Neural cell (in vitro differentiated cells): ENCODE measurements at regions not wholly inside any gene's neighbourhood (a gene's known extent, or its start where the extent isn't known, plus 50 kb on each side); places are given as distances from the start of the nearest gene placed in this dataset.
"Not testable (repeated sequence)": the region's sequence is repeated elsewhere in the genome, so short reads cannot be mapped to it uniquely, and the experiment has no call there.

Source experiments
- EP300 ChIP-seq: fragments of 450-650 bp; conservative IDR thresholded peaks from 2 replicates; pipeline ENCODE4 v1.6.1; 2014; ENCODE audit warnings: antibody characterized with exemption, mild to moderate bottlenecking, moderate library complexity; ENCODE audit not compliant: poor library complexity, severe bottlenecking
- EZH2 ChIP-seq: fragments of 200-600, 300-800 bp; shearing (Covaris generic), sonication (generic); IDR thresholded peaks from 2 replicates; pipeline ENCODE4 v1.6.1; 2014; ENCODE audit warnings: antibody characterized with exemption, low read length, borderline replicate concordance, mild to moderate bottlenecking; ENCODE audit not compliant: insufficient read depth, poor library complexity, severe bottlenecking
- MXI1 ChIP-seq: fragments of 450-650 bp; conservative IDR thresholded peaks from 2 replicates; pipeline ENCODE4 v1.6.1; 2014; ENCODE audit warnings: antibody characterized with exemption, mild to moderate bottlenecking; ENCODE audit not compliant: poor library complexity, severe bottlenecking
- POLR2AphosphoS5 ChIP-seq: IDR thresholded peaks from 2 replicates; pipeline ENCODE4 v1.6.1; 2012
- RAD21 ChIP-seq: fragments of 450-650 bp; conservative IDR thresholded peaks from 2 replicates; pipeline ENCODE4 v1.6.1; 2014; ENCODE audit warnings: antibody characterized with exemption, mild to moderate bottlenecking, moderate library complexity
- SMC3 ChIP-seq: fragments of 450-650 bp; conservative IDR thresholded peaks from 2 replicates; pipeline ENCODE4 v1.6.1; 2014; ENCODE audit warnings: antibody characterized with exemption, mild to moderate bottlenecking, moderate library complexity; ENCODE audit not compliant: poor library complexity
- TAF1 ChIP-seq: IDR thresholded peaks from 2 replicates; pipeline ENCODE4 v1.6.1; 2012; ENCODE audit warnings: low read depth
- TF ChIP-seq, protein P1 (sequence below): fragments of 450-650 bp; IDR thresholded peaks from 2 replicates; pipeline ENCODE4 v1.5.1; 2014; ENCODE audit warnings: antibody characterized with exemption, mild to moderate bottlenecking, moderate library complexity; ENCODE audit not compliant: poor library complexity, severe bottlenecking
- TF ChIP-seq, protein P2 (sequence below): IDR thresholded peaks from 2 replicates; pipeline ENCODE4 v1.6.1; 2012; ENCODE audit warnings: borderline replicate concordance

DNA sequence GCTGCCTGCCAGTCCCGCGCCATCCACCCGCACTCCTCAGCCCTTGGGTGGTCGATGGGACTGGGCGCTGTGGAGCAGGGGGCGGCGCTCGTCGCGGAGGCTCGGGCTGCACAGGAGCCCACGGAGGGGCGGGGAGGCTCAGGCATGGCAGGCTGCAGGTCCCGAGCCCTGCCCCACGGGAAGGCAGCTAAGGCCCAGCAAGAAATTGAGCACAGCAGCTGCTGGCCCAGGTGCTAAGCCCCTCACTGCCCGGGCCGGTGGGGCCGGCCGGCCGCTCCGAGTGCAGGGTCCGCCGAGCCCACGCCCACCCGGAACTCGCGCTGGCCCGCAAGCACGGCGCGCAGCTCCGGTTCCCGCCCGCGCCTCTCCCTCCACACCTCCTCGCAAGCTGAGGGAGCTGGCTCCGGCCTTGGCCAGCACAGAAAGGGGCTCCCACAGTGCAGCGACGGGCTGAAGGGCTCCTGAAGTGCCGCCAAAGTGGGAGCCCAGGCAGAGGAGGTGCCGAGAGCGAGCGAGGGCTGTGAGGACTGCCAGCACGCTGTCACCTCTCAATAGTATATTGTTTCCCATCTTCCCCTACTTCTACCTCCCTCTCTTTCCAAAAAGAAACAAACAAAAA lies 219.6 kb downstream of the BAMBI start:
- TF ChIP-seq, protein P1, sequence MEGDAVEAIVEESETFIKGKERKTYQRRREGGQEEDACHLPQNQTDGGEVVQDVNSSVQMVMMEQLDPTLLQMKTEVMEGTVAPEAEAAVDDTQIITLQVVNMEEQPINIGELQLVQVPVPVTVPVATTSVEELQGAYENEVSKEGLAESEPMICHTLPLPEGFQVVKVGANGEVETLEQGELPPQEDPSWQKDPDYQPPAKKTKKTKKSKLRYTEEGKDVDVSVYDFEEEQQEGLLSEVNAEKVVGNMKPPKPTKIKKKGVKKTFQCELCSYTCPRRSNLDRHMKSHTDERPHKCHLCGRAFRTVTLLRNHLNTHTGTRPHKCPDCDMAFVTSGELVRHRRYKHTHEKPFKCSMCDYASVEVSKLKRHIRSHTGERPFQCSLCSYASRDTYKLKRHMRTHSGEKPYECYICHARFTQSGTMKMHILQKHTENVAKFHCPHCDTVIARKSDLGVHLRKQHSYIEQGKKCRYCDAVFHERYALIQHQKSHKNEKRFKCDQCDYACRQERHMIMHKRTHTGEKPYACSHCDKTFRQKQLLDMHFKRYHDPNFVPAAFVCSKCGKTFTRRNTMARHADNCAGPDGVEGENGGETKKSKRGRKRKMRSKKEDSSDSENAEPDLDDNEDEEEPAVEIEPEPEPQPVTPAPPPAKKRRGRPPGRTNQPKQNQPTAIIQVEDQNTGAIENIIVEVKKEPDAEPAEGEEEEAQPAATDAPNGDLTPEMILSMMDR = not testable (repeated sequence)
- TF ChIP-seq EP300, EZH2, TAF1, POLR2AphosphoS5, SMC3, RAD21, MXI1: not testable (repeated sequence)
- TF ChIP-seq, protein P2, sequence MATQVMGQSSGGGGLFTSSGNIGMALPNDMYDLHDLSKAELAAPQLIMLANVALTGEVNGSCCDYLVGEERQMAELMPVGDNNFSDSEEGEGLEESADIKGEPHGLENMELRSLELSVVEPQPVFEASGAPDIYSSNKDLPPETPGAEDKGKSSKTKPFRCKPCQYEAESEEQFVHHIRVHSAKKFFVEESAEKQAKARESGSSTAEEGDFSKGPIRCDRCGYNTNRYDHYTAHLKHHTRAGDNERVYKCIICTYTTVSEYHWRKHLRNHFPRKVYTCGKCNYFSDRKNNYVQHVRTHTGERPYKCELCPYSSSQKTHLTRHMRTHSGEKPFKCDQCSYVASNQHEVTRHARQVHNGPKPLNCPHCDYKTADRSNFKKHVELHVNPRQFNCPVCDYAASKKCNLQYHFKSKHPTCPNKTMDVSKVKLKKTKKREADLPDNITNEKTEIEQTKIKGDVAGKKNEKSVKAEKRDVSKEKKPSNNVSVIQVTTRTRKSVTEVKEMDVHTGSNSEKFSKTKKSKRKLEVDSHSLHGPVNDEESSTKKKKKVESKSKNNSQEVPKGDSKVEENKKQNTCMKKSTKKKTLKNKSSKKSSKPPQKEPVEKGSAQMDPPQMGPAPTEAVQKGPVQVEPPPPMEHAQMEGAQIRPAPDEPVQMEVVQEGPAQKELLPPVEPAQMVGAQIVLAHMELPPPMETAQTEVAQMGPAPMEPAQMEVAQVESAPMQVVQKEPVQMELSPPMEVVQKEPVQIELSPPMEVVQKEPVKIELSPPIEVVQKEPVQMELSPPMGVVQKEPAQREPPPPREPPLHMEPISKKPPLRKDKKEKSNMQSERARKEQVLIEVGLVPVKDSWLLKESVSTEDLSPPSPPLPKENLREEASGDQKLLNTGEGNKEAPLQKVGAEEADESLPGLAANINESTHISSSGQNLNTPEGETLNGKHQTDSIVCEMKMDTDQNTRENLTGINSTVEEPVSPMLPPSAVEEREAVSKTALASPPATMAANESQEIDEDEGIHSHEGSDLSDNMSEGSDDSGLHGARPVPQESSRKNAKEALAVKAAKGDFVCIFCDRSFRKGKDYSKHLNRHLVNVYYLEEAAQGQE = not testable (repeated sequence)
